Endodermal cell (in vitro differentiated cells): ENCODE measurements at regions not wholly inside any gene's neighbourhood (a gene's known extent, or its start where the extent isn't known, plus 50 kb on each side); places are given as distances from the start of the nearest gene placed in this dataset.

Experiments
- DNase-seq: peaks from one replicate; pipeline ENCODE4 v3.0.0-alpha.2; 2017
- H3K27ac ChIP-seq: 2 replicates; pipeline ENCODE4 v1.5.1; 2013; ENCODE audit warnings: mild to moderate bottlenecking, low read depth, low read length, moderate library complexity
- H3K27me3 ChIP-seq: 2 replicates; pipeline ENCODE4 v1.6.1; 2013; ENCODE audit warnings: mild to moderate bottlenecking, low read length, moderate library complexity; ENCODE audit not compliant: insufficient read depth, control insufficient read depth, poor library complexity, severe bottlenecking
- H3K36me3 ChIP-seq: 2 replicates; pipeline ENCODE4 v1.7.0; 2013; ENCODE audit warnings: mild to moderate bottlenecking, low read length, moderate library complexity; ENCODE audit not compliant: control insufficient read depth, insufficient read depth
- H3K4me1 ChIP-seq: one replicate; pipeline ENCODE4 v1.7.0; 2013; ENCODE audit warnings: low read length; ENCODE audit not compliant: control insufficient read depth, insufficient read depth
- H3K4me3 ChIP-seq: 2 replicates; pipeline ENCODE4 v1.5.1; 2013; ENCODE audit warnings: mild to moderate bottlenecking, low read length, moderate library complexity
- H3K9ac ChIP-seq: 2 replicates; pipeline ENCODE4 v1.6.1; 2013; ENCODE audit warnings: mild to moderate bottlenecking, low read length, moderate library complexity; ENCODE audit not compliant: poor library complexity, severe bottlenecking; ENCODE audit errors: extremely low read depth
- H3K9me3 ChIP-seq: 2 replicates; pipeline ENCODE4 v1.6.1; 2013; ENCODE audit warnings: mild to moderate bottlenecking, low read length, moderate library complexity; ENCODE audit not compliant: control insufficient read depth
- H3K27ac Mint-ChIP-seq: 2 replicates; pipeline ENCODE4 v1.8.0; 2020; ENCODE audit warnings: mixed read lengths
- H3K27me3 Mint-ChIP-seq: 2 replicates; pipeline ENCODE4 v1.8.0; 2021; ENCODE audit warnings: mild to moderate bottlenecking, mixed read lengths; ENCODE audit not compliant: insufficient read depth
- H3K36me3 Mint-ChIP-seq: 2 replicates; pipeline ENCODE4 v1.8.0; 2020; ENCODE audit warnings: low read depth, mixed read lengths
- H3K4me1 Mint-ChIP-seq: 2 replicates; pipeline ENCODE4 v1.8.0; 2020; ENCODE audit warnings: mixed read lengths
- H3K4me3 Mint-ChIP-seq: 2 replicates; pipeline ENCODE4 v1.8.0; 2020; ENCODE audit warnings: mild to moderate bottlenecking, moderate library complexity, mixed read lengths
- H3K9me3 Mint-ChIP-seq: 2 replicates; pipeline ENCODE4 v1.8.0; 2020; ENCODE audit warnings: mild to moderate bottlenecking, mixed read lengths
- CTCF ChIP-seq: fragments of 200-600 bp; sonication (generic); conservative IDR thresholded peaks from 2 replicates; pipeline ENCODE4 v1.5.0; 2021; ENCODE audit warnings: antibody characterized with exemption, mild to moderate bottlenecking
- WGBS, 2 experiments: methylation state at CpG; one replicate each; pipeline versions ENCODE4 v1.1.5 to v1.1.7; 2013; ENCODE audit warnings: missing lambda C conversion rate in 2 of 2, mixed read lengths in 1 of 2; ENCODE audit not compliant: insufficient coverage in 1 of 2, insufficient read length in 1 of 2; 5-methylcytosine and 5-hydroxymethylcytosine counted together

- TF ChIP-seq CTCF = no peak
- H3K4me3 ChIP-seq = no peak overlapping the region
- peaks cover 6% of the 10 kb centered on the region for H3K27me3 ChIP-seq
- H3K27ac ChIP-seq = no peak overlapping the region
- DNase-seq = no peak
- WGBS, 2 experiments = 80% methylated on average over 1 to 2 of the region's 2 CpGs
- peaks cover 24% of the 10 kb centered on the region for H3K4me1 ChIP-seq
- no peak overlapping the region for H3K9ac ChIP-seq
- Mint-ChIP-seq H3K9me3 (peaks cover 26% of the 10 kb centered on the region), H3K4me1 (peaks cover 50% of the 10 kb centered on the region), H3K36me3 (peaks cover 20% of the 10 kb centered on the region), H3K27me3 (peaks cover 38% of the 10 kb centered on the region), H3K4me3 (no peak overlapping the region), H3K27ac (peak overlapping the region; percentile 97)
- H3K9me3 ChIP-seq = peaks cover 18% of the 10 kb centered on the region
- H3K36me3 ChIP-seq = no peaks in the 10 kb centered on the region
Observed at GRCh38 chr7:33706186-33706585, 199.2 kb upstream of the BMPER start.

- Mint-ChIP-seq H3K27me3 (peaks cover 38% of the 10 kb centered on the region), H3K9me3 (peaks cover 20% of the 10 kb centered on the region), H3K4me3 (no peak overlapping the region), H3K36me3 (peaks cover 14% of the 10 kb centered on the region), H3K4me1 (peaks cover 56% of the 10 kb centered on the region), H3K27ac (peak overlapping the region; percentile 97)
- H3K36me3 ChIP-seq = no peaks in the 10 kb centered on the region
- WGBS, 2 experiments = 52 to 71% methylated on average over 3 to 5 of the region's 5 CpGs
- H3K4me3 ChIP-seq = no peak overlapping the region
- DNase-seq = no peak
- H3K9me3 ChIP-seq = peaks cover 12% of the 10 kb centered on the region
- peaks cover 6% of the 10 kb centered on the region for H3K27me3 ChIP-seq
- no peak for TF ChIP-seq CTCF
- peaks cover 24% of the 10 kb centered on the region for H3K4me1 ChIP-seq
- no peak overlapping the region for H3K27ac ChIP-seq
- no peak overlapping the region for H3K9ac ChIP-seq
Observed at GRCh38 chr7:33706771-33707200, 198.6 kb upstream of the BMPER start.

- no peak overlapping the region for H3K9ac ChIP-seq
- H3K36me3 Mint-ChIP-seq = peaks cover 7% of the 10 kb centered on the region
- H3K4me3 Mint-ChIP-seq = no peak overlapping the region
Observed at GRCh38 chr7:33707427-33707826, 197.9 kb upstream of the BMPER start.

More at GRCh38 chr7:33707427-33707826, 197.9 kb upstream of the BMPER start:
- Mint-ChIP-seq H3K9me3 (peaks cover 14% of the 10 kb centered on the region), H3K27me3 (peaks cover 34% of the 10 kb centered on the region), H3K4me1 (peaks cover 61% of the 10 kb centered on the region), H3K27ac (no peak overlapping the region)
- Histone ChIP-seq H3K36me3 (no peaks in the 10 kb centered on the region), H3K9me3 (peaks cover 6% of the 10 kb centered on the region), H3K27me3 (peaks cover 6% of the 10 kb centered on the region), H3K4me1 (peaks cover 24% of the 10 kb centered on the region), H3K27ac (no peak overlapping the region), H3K4me3 (no peak overlapping the region)
- no peak for DNase-seq
- 80 to 82% methylated on average over 2 of the region's 2 CpGs for WGBS, 2 experiments
- TF ChIP-seq CTCF = no peak
